GM19452 (cell line): ENCODE measurements at regions not wholly inside any gene's neighbourhood (a gene's known extent, or its start where the extent isn't known, plus 50 kb on each side); places are given as distances from the start of the nearest gene placed in this dataset.

Source experiments
- ATAC-seq: cut with Tn5 transposase; IDR thresholded peaks from one replicate; pipeline ENCODE4 v1.9.1; 2021; ENCODE audit not compliant: unreplicated experiment

GRCh38 chr3:134079761-134080160, 50.0 kb upstream of the SLCO2A1 start:
- no peak for ATAC-seq
